GM21723 (cell line): ENCODE measurements at regions not wholly inside any gene's neighbourhood (a gene's known extent, or its start where the extent isn't known, plus 50 kb on each side); places are given as distances from the start of the nearest gene placed in this dataset.

Experiments used
- ATAC-seq: cut with Tn5 transposase; IDR thresholded peaks from one replicate; pipeline ENCODE4 v1.9.1; 2021; ENCODE audit warnings: mild to moderate bottlenecking, moderate library complexity; ENCODE audit not compliant: unreplicated experiment

GRCh38 chr7:46695051-46695708 is 774.1 kb upstream of the IGFBP3 start:
- ATAC-seq, result no peak

DNA sequence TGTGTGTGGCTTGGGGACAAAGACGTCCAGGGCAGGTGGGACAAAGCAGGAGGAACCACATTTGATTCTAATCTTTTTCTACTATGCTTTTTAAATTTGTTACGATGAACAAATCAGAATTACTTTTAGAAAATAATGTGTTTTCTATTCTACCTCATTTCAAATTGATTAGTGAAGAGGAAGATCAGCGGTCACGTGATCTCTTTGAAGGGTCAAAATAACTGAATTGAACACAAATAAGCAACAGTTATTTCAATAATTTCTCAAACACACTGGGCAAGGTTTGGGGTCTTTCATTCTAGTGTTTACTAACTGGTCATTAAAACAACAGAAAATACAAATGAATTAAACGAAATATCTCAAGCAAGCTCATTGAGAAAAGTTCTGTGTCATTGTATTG is 773.0 kb upstream of the IGFBP3 start:
- ATAC-seq, result no peak

DNA sequence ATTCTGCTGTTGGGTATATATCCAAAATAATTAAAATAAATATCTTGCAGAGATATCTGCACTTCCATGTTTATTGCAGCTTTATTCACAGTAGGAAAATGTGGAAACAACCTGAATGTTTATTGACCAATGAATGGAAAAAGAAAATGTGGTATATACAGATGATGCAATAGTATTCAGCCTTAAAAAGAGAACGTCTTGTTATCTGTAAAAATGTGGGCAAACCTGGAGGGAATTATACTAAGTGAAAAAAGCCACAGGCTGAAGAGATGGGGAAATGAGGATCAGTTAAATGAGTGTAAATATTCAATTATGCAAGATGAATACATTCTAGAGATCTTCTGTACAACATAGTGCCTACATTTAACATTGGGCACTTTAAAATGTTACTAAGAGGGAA is 766.1 kb upstream of the IGFBP3 start:
- no peak for ATAC-seq

GRCh38 chr7:46685051-46685450 is 764.0 kb upstream of the IGFBP3 start:
- no peak for ATAC-seq

- ATAC-seq, result no peak
Observed at GRCh38 chr7:46682836-46683624, 762.0 kb upstream of the IGFBP3 start.

DNA sequence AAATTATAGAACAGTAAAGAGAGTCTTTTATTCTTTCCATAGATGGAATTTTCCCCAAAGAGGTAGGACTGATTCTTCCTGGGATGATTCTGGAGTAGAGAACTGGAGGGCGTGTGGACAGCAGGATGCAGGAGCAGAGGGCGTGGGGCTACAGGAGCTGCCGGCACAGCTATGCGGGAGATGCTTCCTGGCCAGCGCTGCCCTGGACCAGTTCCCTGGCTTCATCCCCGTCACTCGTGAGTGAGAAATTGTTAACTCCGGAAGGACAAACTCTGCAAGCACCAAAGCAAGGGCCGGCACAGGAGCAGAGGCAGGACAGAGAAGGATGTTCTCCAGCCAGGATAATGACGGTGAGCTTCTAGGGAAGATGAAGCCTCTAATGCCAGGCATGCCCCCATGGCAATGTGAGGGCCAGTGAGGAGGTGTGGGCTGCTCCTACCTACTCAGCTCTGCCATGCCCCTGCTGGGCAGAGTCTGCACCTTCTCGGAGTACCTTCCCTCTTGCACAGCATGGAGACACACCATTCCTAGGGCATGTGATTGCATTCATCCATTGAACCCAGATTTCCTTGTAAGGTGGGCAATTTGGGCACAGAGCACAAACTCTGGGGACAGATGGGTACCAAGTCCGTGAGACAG is 760.9 kb upstream of the IGFBP3 start:
- ATAC-seq, result no peak

GRCh38 chr7:46680147-46680546 is 759.1 kb upstream of the IGFBP3 start:
- ATAC-seq, result no peak

GRCh38 chr7:46679671-46680070 is 758.6 kb upstream of the IGFBP3 start:
- no peak for ATAC-seq

DNA sequence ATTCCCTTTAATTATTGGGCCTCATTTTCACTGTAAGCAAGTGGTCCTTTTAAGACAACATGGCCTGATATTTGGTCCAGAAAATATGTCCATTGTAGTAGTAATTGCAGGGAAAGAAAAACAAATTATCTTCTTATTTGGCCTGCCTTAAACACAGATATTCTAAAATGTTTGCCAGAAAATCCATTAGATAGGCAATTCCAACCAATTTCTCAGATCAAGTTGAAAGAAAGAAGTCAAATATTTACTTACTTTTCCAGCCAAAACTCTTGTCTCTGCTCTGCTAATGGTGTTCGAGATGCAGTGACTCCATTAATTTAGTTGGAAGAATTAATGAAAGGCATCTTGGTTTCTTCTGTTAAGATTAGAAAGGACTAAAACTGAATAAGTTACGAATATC is 757.3 kb upstream of the IGFBP3 start:
- ATAC-seq, result no peak

GRCh38 chr7:46675456-46675855 is 754.4 kb upstream of the IGFBP3 start:
- no peak for ATAC-seq

- no peak for ATAC-seq
Observed at GRCh38 chr7:46672861-46673260, 751.8 kb upstream of the IGFBP3 start.

- ATAC-seq, result no peak
Observed at GRCh38 chr7:46671108-46671769, 750.2 kb upstream of the IGFBP3 start.

- ATAC-seq, result no peak
Observed at GRCh38 chr7:46669028-46669427, 748.0 kb upstream of the IGFBP3 start.

DNA sequence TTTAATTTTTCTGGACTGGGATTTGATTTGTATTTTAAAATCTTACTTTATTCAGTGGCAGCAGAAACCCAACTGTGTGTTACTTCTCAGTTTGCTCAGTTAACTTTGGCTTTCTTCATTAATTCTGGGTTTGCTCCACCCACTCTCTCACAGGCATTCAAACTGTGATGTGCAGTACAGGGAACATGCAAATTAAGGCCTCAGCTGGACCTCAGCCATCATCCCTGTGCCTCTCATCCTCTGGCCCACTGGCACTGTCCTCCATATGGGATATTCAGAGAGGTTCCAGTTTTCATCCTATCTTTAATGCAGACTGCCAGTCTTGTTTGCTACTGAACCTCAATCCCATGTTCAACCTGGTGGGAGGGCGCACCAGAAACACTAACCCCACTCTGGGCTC is 743.4 kb upstream of the IGFBP3 start:
- ATAC-seq, result no peak

GRCh38 chr7:46663025-46663424 is 742.0 kb upstream of the IGFBP3 start:
- ATAC-seq, result no peak

DNA sequence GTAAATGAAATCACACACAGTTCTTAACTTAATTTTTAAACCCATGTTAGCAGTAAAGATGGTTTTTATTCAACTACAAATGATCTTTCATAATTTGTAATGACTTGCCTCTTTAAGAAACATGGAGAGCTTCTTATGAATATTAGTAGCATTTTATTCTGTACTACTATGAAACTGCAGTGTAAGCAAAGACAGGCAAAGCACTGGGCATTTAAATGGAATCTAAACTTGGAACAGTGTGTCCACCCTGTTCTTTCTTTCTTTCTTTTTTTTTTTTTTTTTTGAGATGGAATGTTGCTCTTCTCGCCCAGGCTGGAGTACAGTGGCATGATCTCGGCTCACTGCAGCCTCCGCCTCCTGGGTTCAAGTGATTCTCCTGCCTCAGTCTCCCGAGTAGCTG is 740.4 kb upstream of the IGFBP3 start:
- ATAC-seq, result no peak

DNA sequence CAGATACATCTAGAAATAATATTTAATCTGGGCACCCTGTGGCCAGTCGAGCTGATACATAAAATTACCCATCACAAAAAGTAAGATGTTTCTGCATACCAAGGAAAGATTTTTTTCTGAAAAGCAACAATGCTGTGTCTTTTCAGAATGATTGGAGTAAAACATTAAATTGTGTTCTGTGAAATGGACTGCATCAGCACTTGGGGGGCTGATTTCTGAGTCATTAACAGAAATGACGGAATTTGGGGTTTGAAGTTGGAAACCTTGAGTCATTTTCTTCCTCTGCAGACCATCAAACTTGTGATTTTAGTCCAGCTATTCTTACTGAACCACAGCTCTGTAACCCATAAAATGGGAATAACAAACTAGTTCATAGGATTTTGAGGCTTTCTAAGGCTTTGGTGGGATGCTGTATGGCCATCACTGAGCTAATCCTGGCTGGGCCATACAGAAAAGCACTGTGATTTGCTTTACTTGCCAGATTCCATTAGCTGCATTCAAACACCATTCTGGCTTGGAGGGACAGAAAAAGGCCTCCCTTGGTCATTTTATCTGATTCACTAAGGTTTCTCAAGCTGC is 739.4 kb upstream of the IGFBP3 start:
- ATAC-seq, result no peak

GRCh38 chr7:46658281-46658680 is 737.2 kb upstream of the IGFBP3 start:
- no peak for ATAC-seq

GRCh38 chr7:46654546-46655443 is 733.7 kb upstream of the IGFBP3 start:
- ATAC-seq, result no peak

DNA sequence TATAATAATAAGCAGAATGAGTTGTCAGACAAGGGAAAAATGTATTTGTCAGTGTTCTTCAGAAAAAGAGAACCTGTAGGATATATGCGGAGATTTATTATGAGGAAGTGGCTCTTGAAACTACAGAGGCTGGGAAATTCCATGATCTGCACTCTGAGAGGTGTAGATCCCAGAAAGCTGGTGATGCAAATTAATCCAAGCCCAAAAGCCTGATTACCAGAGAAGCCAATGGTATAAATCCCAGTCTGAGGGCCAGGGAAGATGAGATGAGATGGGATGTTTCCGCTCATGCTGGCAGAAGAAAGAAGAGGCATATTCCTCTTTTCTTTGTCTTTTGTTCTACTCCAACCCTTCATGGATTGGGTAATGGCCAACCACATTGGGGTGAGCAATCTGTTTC is 732.8 kb upstream of the IGFBP3 start:
- ATAC-seq, result no peak
